ENCODE measurements at regions not wholly inside any gene's neighbourhood (a gene's known extent, or its start where the extent isn't known, plus 50 kb on each side); places are given as distances from the start of the nearest gene placed in this dataset.

DNA sequence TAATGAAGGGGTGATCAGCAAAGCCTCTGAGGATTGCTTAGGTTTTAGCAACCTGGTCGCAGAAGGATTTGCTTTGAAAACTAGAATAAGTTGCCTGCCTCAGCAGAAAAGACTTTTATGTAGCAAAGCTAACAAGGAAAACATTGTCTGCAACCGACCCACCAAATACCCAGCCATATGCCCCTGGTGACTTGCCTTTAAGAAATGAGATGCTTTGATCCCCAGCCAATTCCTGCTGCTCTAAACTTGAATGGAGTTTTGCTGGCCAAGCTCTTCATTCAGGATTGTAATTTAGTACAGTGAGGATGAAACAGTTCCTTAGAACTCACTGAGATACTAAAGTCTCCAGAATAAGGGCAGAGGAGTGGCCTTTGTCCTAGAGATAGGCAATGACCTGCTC, 139.8 kb upstream of the PROK2 start:
- no peak for DNase-seq (ENCODE audit: low spot score)

DNA sequence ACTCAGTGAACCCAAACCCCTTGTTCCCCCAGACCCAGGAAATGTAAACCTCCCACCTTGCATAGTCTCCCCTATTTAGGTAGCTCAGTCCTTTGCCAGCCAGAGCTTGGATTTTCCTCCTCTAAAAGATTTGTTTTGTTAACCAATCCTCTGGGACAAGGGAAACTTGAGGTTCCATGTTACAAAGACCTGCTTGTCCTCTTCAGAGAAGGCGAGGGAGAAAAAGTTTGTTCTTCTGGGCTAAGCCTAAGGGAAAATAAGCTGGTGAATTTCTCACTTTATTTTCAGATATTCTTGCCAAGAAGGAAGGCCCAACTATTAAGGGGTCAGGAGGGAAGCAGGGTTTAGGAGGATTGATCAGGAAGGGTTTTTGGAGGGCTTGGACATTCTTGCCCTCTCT, 136.1 kb upstream of the PROK2 start:
- DNase-seq (ENCODE audit: low spot score): no peak

DNA sequence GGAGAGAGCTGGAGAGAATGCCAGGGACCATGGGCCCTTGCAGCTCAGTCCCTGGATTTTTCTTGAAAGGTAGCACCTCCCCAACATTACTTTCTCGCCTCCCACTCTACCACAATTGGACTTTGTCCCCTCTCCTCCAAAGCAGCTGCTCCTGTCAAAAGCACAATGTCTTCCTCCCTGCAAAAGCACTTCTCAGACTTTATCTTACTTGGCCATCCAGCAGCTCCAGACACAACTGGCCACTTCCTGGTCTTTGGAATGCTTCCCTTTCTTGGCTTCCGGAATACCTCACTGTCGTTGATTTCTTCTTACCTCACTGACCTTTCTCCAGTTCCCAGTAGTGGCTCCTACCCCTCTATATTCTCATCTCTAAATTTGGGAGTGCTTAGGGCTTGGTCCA, 134.6 kb upstream of the PROK2 start:
- DNase-seq (ENCODE audit: low spot score): no peak

DNA sequence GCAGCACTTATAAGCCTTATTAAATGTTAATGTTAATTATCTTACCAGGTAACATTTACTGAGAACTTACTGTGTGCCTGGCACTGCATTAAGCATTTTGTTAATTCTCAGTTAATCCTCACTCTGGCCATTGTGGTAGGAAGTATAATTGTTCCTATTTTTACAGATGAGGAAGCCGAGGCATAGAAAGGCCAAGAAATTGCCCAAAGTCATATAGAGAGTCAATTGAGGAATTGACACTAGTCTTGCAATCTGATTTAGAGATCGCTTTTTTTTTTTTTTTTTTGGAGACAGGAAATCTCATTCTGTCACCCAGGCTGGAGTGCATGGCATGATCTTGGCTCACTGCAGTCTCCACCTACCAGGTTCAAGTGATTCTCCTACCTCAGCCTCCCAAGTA, 132.6 kb upstream of the PROK2 start:
- no peak for DNase-seq (ENCODE audit: low spot score)

DNA sequence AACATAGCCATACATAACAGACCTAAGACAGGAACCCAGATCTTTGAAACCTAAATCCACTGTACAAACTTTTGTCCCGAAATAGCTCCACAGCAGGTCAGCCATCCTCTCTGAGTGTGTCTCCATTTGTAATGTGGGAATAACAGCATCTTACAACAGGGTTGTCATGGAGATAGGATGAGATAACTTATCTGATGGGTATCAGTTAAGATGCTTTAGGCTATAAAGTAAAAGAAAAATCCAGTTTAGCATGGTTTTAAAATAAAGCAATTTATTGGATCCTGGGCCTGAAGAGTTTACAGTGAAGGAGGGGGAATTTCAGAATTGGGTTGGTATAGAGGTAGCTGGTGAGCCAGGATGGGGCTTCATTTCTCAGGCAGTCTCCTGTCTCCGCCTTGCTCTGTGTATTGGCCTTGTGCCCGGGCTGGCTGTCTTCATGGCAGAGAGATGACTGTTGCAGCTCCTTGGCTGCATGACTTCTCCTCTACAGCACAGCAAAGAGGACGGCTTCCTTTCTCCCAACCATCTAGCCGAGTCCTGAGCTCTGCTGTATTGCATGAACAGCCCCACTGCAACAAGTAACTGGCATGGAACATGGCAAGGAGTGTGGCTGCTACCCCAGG, 131.9 kb upstream of the PROK2 start:
- no peak for DNase-seq (ENCODE audit: low spot score)

DNA sequence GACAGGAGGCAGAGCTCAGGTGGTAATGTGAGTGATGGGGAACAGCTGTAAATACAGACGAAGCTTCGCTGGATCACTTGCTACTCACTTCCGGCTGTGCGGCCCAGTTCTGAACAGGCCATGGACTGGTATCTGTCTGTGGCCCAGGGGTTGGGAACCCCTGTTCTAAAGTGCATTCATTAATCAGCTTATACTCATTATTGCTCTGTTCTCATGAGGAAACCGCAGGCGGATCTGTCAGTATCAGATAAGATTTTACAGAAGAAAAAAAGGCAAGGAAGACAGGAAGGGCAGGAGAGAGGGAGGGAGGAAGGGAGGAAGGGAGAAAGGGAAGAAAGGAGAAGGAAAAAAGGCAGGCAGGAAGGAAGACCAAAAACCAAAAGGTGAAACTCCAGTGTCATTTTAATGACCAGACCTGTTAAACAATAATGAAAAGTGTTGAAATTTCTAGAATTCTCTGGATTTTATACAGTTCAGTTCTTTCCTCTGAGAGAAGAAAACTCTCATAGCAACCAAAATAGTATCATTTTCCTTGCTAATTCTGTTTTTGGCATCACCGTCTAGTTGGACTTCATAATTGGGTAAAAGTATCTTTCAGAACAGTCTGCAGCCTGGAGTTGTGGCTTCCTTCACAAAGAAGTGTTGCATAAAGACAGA, 128.0 kb upstream of the PROK2 start:
- no peak for DNase-seq (ENCODE audit: low spot score)

DNA sequence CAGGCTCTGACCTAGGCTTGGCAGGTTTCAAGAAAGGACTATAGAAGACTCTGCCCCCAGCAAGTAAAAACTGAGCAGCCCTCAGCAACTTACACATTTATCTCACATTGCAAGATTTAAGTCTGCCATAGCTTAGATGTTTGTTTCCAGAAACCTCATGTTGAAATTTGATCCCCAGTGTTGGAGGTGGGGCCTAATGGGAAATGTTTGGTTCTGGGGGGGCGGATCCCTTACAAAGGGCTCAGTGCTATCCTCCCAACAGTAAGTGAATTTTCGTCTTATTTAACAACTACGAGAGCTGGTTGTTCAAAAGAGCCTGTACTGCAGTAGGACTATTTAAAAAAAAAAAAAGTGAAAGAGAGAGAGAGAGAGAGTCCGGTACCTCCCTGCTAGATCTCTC, 125.2 kb upstream of the PROK2 start:
- no peak for DNase-seq (ENCODE audit: low spot score)

DNA sequence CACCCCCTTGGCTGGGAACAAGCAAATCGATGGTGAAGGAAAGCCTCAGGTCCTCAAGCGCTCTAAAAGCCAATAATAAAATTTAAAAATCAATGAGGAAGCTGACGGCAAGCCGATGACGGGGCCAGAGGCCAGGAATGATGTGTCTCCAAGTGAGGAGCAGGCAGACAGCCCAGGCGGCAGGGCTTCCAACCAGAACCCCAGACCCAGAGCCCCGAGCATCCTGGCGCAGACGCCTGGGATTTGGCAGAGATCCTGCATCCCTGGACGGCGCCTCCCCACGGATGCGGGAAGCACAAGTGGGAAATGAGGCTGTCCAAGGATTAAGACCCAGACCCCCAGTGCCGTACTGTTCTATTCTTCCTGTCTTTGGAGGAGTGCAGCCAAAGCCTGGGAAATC, 123.0 kb upstream of the PROK2 start:
- DNase-seq (ENCODE audit: low spot score): no peak

DNA sequence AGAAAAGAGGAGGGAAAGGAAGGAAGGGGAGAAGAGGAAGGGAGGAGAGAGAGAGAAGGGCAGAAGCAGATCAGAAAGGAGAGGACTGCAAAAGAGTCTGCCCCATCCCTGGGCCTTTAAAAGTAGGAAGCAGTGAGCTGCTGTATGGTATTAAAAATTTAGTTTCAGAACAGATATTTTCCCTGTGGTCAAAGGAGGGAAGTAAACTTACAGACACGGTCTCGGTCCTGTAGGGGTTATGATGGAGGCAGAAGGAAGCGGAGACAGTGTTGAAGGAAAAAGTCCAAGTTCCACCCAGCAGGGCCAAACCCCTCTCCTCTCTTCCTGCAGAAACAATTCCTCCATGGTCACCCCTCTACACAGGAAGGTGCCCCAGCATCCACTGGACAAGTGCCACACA, 122.0 kb upstream of the PROK2 start:
- DNase-seq (ENCODE audit: low spot score): no peak

DNA sequence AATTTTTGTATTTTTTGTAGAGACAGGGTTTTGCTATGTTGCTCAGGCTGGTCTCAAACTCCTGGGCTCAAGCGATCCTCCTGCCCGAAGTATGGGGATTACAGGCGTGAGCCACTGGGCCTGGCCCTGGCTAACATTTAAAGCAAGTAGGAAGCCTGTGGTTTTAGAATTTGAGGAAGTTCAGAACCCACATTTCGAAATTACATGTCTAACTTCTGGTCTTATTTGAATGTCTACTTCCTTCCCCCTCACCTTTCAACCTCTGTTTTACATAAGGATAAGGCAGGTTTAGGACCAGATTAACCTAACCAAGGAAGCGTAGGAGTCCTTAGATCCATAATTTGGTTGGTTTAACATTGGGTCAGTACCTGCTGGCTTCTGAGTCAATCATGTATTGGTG, 120.5 kb upstream of the PROK2 start:
- no peak for DNase-seq (ENCODE audit: low spot score)

DNA sequence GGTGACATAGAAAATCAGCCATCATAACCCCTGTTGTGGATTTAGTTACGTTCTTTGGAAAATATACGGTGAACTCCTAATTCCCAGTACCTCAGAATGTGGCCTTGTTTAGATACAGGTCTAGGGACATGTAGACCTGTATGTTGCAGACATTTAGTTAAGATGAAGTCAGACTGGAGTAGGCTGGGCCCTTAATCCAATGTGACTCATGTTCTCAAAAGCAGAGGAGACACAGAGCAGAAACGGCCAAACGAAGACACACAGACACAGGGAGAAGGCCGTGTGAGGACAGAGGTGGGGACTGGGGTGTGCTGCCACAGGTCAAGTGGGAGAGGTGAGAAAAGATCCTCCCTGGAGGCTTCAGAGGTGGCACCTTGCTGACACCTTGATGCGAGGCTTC, 119.0 kb upstream of the PROK2 start:
- DNase-seq (ENCODE audit: low spot score): no peak

DNA sequence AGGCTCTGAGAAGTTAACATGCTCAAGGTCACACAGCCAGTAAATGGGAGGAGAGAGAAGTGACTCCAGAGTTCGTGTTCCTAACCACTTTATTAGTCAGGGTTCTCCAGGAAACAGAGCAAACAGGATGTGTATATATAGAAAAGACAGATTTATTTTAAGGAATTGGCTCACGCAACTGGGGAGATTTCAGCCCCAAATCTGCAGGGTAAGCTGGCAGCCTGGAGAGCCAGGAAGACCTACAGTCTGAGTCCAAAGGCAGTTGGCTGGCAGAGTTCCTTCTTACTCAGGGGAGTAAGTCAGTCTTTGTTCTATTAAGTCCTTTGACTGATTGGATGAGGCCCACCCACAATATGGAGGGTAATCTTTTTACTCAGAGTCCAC, 118.2 kb upstream of the PROK2 start:
- no peak for DNase-seq (ENCODE audit: low spot score)

DNA sequence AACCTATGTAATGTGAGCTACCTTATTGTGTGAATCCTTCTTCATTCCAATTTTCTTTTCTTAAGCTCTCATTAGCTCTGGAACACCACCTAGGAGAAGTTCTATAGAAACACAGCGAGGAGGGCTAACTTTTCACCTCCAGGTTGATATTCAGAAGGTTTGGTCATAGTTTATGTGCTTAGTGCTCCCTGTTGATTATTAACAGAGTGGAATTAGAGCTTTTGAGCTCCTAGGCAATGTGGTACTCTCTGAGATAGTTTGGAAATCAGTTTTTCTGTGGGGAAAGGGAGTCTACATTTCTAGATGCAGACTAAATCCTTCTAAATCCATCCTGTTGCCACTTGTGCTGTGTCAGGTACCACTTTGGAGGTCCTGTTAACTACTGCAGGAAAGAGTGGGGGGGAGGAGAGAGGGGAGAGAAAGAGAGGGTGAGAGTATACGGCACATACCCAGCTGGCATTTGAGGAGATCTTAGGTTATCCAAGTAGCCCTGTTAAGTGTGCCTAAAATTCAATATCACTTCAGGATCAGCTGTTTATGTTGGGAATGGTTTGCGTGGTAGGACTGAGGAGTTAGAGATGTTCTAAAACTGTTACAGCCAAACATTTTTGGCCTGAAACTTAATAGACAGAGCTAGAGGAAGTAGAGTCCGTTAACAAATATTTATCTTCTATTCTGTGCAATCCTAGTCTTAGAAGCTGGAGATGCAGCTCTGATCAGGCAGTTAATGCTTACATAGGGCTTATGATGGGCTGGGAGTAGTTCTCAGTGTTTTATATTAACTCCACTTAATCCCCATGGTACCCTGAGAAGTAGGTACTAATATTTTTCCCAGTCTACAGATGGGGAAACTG, 117.5 kb upstream of the PROK2 start:
- DNase-seq (ENCODE audit: low spot score): no peak

DNA sequence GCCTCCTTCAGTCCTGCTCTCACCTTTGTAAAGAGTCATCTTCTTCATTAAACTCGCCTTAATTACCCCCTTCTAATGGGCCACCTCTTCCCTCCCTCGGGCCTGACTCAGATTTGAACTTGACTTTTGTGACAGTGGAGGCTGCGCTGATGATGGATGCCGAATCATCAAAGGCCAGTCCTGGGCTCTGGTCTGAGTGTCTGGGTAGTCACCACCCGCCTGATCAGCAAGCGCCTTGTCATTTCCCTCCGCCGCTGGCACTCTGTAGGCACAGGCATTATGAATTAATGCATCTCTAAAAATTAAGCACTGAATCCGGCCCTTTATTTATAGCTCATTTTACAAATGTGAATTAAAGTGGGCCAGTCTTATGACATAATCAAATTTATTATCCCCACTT, 116.7 kb upstream of the PROK2 start:
- no peak for DNase-seq (ENCODE audit: low spot score)

DNA sequence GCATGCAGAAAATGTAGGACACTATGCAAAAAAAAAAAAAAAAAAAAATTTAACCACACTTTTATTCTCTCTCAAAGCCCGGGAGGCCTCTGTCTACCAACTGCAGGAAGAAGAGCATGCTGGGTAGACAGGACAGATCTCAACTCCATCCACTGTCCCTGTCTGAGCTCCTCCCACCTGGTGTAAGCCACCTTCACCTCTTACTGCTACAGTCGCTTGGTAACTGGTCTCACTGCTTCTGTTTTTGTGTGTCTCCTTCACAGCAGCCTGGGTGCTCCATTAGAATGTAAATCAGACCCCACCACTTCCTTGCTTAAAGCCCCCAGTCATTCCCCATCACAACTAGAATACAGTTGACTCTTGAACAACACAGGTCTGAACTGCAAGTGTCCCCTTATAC, 115.1 kb upstream of the PROK2 start:
- DNase-seq (ENCODE audit: low spot score): no peak

DNA sequence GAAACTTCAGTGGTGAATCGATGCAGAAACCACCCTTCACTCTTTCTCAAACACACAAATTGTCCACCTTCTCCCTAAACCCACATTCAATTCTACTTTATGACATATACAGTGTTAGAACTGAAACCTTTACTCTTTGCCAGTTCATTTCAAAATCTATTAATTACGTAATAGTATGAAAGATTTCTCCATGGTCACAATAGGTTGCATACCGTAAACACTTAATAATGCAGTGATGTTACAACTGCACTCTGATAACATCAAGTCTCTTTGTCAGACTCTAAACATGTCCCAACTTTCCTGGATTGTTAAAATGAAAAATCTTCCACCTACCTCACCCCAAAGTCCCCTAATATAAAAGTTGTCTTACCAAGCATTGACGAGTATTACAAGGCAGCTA, 111.8 kb upstream of the PROK2 start:
- DNase-seq (ENCODE audit: low spot score): no peak

DNA sequence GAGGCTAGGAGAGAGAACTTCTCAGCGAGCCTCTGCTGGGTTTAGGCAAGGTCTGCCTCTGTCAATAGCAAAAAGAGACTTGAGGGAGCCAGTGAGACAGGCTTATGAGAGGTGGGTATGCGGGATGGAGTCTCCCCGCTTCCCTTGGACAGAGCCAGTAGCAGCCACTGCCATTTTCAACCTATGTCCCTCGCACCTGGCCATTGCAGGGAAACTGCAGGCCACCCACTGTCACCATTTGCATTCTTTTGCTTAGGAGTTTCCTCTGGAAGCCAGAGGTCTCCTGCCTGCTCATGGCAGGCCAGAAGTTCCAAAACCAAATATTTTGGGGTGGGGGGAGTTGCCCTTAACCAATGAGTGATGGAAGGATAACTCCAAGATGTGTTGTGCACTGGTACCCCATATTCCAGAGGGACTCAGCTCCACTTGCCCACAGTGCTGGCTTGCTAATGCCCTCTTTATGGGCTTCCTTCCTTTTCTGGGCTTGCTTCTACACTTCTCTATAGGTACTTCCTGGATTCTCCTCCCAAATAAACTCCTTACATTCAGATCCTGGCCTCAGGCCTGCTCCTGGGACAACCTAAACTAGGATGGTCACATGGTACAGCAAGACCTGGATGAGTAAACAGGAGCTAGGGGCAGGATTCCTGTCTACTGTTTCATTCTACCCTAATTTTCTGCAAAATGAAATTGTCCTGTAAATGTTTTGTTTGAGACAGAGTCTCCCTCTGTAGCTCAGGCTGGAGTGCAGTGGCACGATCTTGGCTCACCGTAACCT, 108.9 kb upstream of the PROK2 start:
- no peak for DNase-seq (ENCODE audit: low spot score)

DNA sequence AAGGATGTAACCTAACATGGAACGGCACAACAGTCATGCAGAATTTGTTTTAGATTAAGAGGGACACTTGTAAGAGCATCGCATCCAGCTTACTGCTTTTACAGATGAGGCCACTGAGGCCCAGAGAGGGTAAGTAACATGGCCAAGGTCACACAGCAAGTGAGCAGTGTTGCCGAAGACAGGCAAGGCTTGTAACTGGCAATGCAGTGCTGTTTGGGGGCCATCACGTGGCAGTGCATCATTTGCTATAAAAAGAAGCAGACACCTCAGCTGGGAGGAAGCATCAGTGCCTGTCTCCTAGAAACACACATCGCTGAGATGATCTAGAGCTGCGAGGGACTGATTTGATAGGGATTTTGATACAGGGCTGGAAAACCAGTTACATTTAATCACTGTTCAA, 108.2 kb upstream of the PROK2 start:
- DNase-seq (ENCODE audit: low spot score): no peak

DNA sequence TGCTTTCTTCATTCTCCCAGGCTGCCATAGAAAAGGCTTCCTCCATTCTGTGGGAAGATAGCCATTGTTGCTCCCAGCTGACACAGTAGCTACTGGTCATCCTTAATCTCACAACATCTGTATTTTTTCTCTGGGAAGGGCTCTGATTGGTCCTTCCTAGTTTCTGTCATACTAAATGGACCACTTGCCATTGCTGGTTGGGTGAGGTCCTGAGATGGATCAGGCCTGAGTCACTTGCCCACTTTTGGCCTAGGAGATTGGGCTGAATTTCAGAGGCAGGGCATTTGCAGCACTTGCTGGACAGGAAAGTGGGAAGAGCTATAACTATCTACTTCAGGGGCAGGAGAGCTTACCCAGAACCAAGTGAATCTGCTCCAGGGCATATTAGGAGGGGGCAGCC, 106.5 kb upstream of the PROK2 start:
- no peak for DNase-seq (ENCODE audit: low spot score)

DNA sequence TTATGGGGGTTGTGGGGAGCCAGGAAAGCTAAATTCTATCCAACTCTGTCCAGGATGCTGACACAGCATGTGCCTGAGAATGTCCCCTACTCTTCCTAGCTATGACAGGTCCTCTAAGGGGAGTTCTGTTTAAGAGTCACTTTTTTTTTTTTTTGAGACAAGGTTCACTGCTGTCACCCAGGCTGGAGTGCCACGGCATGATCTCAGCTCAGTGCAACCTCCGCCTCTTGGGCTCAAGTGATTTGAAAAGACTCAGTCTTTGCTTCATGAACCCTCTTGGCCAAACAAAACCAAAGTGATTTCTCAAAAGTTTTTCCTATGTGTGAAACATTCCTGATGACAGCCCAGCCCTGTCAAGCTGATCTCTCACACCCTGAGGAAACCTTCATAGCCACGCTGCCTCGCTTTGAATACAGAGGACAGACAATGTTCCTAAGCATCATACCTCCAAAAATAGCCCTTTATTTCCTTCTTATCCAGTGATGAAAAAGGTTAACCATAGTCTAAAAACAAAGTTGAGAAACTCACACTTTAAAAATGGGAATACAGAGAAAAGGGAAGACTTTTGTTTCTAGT, 105.5 kb upstream of the PROK2 start:
- no peak for DNase-seq (ENCODE audit: low spot score)

DNA sequence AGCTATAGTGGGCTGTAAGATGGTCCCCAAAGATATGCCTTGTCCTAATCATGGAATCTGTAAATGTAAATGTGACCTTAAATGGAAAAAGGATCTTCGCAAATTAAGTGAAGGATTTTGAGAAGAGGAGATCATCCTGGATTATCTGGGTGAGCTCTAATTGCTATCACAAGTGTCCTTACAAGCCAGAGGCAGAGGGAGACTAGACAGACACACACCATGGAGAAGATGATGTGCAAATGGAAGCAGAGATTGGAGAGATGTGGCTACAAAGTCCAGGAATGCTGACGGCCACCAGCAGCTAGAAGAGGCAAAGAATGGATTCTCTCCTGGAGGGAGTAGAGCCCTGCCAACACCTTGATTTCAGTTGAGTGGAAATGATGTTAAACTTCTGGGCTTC, 102.3 kb upstream of the PROK2 start:
- no peak for DNase-seq (ENCODE audit: low spot score)

DNA sequence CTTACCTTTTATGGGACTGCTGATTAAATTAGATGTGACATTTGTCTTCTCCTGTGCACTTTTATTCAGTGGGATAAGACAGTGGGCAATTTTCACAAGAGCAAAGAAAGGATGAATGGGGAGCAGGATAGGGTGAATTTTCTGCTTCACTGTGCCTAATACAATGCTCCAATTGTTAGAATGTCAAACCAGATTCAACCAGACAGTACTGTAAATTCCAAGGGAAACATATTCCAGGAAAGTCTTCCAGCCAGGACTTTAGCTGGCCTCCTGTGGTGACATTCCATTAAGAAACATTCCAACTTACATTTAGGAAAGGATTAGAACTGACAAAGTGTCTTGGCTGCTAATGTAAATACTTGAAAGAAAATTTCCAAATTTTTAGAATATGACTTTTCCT, 100.1 kb upstream of the PROK2 start:
- no peak for DNase-seq (ENCODE audit: low spot score)
